GM21825 (cell line): ENCODE measurements at regions not wholly inside any gene's neighbourhood (a gene's known extent, or its start where the extent isn't known, plus 50 kb on each side); places are given as distances from the start of the nearest gene placed in this dataset.
"Not testable (repeated sequence)": the region's sequence is repeated elsewhere in the genome, so short reads cannot be mapped to it uniquely, and the experiment has no call there.

ENCODE experiments used
- ATAC-seq: cut with Tn5 transposase; IDR thresholded peaks from one replicate; pipeline ENCODE4 v1.9.1; 2021; ENCODE audit warnings: mild to moderate bottlenecking, moderate library complexity; ENCODE audit not compliant: unreplicated experiment

- ATAC-seq = not testable (repeated sequence)
These were observed 435.8 kb downstream of the SHISA9 start for GRCh38 chr16:13336907-13337881.

- no peak for ATAC-seq
These were observed 436.6 kb downstream of the SHISA9 start for GRCh38 chr16:13338044-13338443.

GRCh38 chr16:13342675-13343074 lies 441.3 kb downstream of the SHISA9 start:
- ATAC-seq = no peak

GRCh38 chr16:13344001-13344400 lies 442.6 kb downstream of the SHISA9 start:
- ATAC-seq = no peak

GRCh38 chr16:13348416-13348815 lies 447.0 kb downstream of the SHISA9 start:
- ATAC-seq = no peak

- no peak for ATAC-seq
These were observed 448.6 kb downstream of the SHISA9 start for GRCh38 chr16:13350000-13350399.

- no peak for ATAC-seq
These were observed 449.8 kb downstream of the SHISA9 start for GRCh38 chr16:13351181-13351580.

- ATAC-seq = no peak
These were observed 450.3 kb downstream of the SHISA9 start for GRCh38 chr16:13351601-13352217.

GRCh38 chr16:13352796-13353195 lies 451.4 kb downstream of the SHISA9 start:
- not testable (repeated sequence) for ATAC-seq

- not testable (repeated sequence) for ATAC-seq
These were observed 456.4 kb downstream of the SHISA9 start for GRCh38 chr16:13357842-13358241.

GRCh38 chr16:13359835-13360234 lies 458.4 kb downstream of the SHISA9 start:
- no peak for ATAC-seq

GRCh38 chr16:13372421-13372820 lies 471.0 kb downstream of the SHISA9 start:
- no peak for ATAC-seq

- peak; percentile 63 for ATAC-seq
These were observed 474.8 kb downstream of the SHISA9 start for GRCh38 chr16:13376174-13376573.

GRCh38 chr16:13377143-13377542 lies 475.7 kb downstream of the SHISA9 start:
- ATAC-seq = no peak

- ATAC-seq = no peak
These were observed 476.8 kb downstream of the SHISA9 start for GRCh38 chr16:13378151-13378550.

- ATAC-seq = no peak
These were observed 477.9 kb downstream of the SHISA9 start for GRCh38 chr16:13379266-13379665.

GRCh38 chr16:13385156-13386040 lies 484.0 kb downstream of the SHISA9 start:
- not testable (repeated sequence) for ATAC-seq

- ATAC-seq = peak; percentile 72
These were observed 488.9 kb downstream of the SHISA9 start for GRCh38 chr16:13390093-13390985.

GRCh38 chr16:13390986-13391305 lies 489.5 kb downstream of the SHISA9 start:
- no peak for ATAC-seq

- no peak for ATAC-seq
These were observed 489.9 kb downstream of the SHISA9 start for GRCh38 chr16:13391337-13391736.
